Stimulated activated CD8-positive, alpha-beta memory T cell treated with anti-CD3 and anti-CD28 coated beads, Interleukin-7, amount 100 ng/mL, for 4 hours (primary cell): ENCODE measurements at regions not wholly inside any gene's neighbourhood (a gene's known extent, or its start where the extent isn't known, plus 50 kb on each side); places are given as distances from the start of the nearest gene placed in this dataset.
A peak's percentile ranks its signal among the peaks of the same experiment; 100 is the strongest.

Experiments
- DNase-seq, 2 donors: peaks; one replicate each; pipeline ENCODE4 v3.0.0-alpha.2; 2020; ENCODE audit warnings: low read depth in 2 of 2

DNA sequence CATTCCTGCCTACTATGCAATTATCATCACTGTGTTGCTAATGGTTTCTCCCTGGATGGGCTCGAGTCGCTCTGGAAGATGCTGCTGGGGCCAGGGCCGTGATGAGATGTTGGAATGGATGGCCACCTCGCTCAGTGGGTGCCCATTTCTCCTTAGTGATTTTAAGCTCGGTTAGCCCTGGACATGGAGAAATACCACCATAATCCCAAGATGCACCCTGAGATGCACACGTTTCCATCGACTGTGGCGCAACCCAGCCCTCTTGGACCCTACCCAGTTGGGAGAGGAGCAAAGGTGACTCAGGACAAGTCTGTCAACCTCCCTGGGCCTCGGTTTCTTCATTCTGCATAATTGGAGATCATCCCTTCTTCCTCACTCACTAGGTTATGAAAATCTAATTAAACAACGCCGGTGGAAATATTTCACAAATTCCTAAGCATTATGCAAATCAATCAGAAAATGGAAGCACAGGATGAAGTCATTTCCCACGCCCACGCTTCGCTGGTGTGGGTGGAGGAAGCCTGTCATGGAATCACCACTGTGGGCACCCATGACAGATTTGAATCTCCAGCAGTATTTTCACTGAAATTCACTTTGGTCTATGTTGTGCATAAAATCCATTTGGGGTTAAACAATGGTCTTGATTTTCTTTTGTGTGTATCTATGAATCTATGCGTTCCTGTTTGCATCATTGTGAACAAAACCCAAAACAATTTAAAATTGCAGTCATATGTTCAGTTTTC, 195.2 kb downstream of the AXIN2 start:
- peak; percentile 43 to 55 for DNase-seq

DNA sequence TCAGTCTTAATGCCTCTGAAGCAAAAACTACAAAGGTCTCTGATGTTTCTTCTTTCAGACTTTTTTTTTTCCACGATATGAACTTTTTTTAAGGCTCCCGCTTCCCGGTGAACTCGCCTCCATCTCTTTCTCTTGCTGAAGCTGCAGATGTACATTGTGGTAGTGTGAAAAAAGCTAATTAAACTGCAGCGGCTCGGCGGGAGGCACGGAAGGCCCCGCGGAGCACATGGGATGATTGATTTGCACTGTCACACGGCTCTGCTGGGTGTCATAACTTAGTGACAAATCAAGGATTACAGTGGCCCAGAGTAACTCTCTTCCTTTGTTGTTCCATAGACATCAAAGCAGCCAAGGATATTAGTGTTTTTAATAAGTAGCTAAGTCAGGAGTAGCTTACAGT, 196.3 kb downstream of the AXIN2 start:
- no peak for DNase-seq

DNA sequence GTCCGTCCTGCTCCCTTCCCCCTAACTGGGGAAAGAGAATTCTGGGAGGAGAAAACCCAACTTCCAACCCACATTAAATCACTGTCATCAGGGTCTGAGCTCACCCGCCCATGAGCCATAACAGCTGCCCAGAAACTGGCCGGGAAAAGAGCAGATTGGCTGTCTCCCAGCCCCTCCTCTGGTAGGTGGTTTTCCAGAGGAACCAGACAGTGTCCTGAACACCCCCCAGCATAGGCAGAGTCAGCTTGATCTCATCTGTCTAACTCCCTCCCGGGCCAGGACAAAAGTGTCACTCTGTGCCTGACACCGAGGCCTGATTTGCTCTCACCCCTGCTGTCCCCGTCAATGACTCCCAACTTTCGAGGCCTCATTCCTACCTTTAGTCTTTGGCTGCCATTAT, 197.0 kb downstream of the AXIN2 start:
- DNase-seq = no peak

DNA sequence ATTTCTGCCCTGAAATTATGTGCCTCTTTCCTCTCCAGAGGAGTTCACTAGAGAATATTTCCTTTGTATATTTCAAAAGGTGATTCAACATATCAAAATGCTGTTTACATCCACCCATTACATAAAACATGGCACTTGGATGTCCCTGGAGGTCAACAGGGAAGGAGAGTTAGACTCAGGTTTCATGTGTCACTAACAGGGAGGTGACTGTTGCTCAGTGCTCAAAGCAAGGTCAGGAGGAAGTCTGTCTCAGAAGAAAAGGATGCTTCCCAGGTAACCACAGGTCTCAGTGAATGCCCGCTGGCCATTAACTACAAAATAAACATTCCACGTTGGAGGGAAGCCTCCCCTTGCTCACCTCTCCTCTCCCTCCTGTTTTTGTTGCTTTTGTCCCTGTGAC, 198.6 kb downstream of the AXIN2 start:
- no peak for DNase-seq

DNA sequence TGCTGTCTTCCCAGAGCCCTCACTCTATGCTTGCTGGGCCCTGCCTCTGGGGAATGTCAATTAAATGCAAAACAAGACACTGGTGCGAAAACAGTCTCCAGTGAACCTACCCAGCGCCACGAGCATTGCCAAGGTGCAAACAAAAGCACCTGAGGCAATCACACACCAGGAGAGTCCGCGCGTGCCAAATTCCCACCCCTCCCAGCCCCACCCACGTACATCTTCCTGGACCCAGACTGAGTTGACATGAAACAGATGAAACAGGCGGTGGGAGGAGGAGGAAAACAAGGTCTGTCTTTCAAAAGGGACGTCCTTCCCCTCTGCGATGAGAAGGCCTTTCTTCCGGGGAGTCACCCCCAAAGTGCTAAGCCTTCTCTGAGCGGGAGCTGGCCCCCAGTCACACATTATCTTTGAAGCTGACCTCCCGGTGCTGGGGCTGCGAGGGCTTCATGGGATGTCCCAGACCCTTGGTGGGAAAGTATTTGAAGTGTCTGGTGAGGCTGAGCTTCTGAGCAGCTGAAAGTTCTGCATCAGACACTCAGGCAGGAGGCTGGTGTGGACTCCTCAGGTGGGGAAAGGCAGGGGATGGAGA, 200.4 kb downstream of the AXIN2 start:
- DNase-seq = no peak

DNA sequence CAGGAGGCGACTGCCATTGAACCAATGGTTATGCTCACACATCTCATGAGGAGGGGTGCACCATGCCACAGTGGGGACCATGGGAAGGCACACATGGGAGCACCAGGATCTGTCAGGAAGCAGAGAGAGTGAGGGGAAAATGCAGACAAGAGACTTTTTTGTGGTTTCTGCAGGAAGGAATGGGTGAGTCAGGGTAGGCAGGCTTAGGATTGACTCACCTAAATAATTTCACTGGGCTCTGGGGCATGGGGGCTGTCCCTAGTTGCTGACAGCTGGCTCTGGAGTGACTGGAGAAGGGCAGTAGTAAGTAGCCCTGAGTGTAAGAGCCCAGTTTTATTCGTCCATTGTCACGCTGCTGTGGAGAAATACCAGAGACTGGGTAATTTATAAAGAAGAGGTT, 202.4 kb downstream of the AXIN2 start:
- DNase-seq = no peak

DNA sequence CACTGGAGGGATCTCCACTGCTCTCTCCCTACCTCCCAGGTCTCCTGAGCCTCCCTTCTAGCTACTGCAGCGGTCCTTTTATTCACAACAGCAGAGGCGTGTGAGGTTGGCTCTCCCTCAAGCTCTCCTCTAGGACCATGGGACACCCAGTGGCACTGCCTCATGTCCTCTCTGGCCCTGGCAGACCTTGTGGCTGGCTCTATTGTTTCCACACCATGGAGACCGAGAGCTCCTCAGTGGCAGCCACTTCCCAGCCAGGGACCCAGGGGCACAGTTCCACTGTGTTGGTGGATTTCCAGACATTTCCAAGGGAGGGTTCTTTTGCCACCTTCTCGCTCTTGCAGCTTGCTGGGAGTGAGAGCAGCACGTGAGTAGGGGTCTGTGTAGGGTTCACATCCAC, 204.9 kb downstream of the AXIN2 start:
- DNase-seq = no peak

DNA sequence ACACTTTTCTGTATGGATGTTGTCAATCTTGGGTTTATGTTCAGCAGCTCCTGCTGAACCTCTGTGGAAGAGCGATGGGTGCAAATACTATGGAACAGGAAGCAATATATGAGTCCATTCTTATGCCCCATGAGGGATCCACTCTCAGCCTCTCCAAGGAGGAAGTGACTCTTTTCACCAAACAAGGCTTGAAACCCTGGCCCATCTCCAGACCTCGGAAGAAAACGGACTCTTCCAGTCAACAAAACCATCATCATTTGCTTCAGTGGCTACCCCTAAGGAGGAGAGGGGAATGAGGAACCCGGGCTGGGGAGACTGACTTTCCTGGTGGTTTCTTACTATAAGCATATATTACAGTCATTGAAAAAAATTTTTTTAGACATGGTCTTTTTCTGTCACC, 206.2 kb downstream of the AXIN2 start:
- no peak for DNase-seq

DNA sequence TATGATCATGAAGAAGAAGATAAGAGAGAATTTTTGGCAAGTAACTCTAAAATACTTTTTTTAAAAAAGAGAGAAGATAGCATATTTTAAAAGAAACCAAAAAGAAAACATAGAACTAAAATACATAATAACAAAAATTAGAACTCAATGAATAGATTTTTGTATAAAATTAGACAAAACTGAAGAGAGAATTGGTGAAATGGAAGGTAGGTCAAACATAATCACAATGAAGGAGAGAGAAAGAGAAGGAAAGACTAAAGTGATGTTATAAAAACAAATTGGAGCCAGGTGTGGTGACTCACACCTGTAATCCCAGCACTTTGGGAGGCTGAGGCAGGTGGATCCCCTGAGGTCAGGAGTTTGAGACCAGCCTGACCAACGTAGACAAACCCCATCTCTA, 211.5 kb downstream of the AXIN2 start:
- no peak for DNase-seq

DNA sequence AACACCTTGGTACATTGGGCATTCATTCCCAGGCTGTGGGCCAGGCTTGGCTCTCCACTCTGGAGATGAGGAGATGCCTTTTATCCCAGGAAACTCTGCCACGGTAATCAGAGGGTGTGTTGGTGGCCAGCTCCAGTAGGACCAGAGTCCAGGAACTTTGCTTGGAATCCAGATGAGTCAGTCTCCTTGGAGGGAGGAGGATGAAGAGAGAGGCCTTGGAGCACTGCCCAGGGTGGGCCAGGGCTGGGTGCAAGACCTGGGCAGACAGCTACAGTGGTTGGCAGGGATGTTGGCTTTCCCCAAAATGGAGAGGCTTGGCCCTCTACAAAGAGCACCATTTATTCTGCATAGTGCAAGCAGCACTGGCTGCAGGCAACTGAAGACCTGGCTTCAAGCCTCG, 209.0 kb downstream of the RGS9 start:
- no peak for DNase-seq

DNA sequence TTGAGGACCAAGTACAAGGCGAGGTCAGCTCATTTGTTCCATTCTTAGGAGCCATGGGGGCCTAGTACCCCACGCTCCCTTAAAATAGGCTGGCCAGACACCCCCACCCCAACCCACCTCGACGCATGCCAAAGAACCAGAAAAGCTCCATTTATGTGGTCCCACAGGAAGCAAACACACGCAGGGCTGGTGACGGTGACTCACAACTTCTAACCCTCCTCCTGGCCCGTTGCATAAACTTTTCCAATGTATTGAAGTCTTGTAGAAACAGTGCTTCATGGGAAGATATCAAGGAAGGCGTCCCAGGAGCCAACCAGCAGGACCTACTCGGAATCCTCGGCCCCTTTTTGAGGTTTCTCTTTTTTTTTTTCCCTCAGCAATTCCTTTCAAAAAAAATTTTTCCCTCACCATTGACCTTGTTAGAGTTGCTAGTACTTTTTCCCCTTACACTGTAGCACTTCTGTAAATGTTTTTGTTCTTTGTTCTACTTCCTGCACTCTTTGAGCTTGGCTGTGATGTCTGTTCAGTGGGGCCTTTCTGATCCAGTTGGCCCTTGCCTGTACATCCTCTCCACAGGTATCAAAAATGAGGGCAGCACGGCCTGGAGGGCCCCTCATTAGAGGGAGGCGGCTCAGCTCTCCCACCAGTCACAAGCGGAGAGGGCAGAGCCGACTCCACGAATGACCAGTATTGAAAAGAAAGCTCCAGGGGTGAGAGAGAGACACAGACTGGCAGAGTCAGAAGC, 208.3 kb downstream of the RGS9 start:
- peak; percentile 33 to 36 for DNase-seq

DNA sequence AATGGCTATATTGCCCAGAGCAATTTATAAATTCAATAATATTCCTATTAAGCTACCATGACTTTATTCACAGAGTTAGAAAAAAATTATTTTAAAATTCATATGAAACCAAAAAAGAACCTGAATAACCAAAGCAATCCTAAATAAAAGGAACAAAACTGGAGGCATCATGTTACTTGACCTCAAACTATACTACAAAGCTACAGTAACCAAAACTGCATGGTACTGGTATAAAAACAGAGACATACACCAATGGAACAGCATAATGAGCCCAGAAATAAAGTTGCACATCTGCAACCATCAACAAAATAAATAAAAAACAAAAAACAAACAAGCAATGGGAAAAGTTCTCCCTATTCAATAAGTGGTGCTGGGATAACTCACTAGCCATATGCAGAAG, 203.2 kb downstream of the RGS9 start:
- DNase-seq = no peak

DNA sequence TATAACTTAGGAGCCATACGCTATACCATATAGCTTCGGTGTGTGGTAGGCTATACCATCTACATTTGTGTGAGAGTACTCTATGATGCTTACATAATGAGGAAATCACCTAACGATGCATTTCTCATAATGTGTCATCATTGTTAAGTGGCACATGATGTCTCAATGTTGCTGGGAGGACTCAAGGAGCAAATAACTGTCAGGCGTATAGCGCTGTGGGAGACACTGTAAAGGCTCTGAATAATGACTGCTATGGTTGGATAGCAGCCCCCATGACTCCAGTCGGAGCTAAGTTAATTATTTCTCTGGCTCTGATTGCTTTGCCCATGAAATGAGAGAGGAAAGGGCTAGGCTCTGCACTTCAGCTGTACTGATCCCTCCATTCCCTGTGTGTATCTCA, 197.2 kb downstream of the RGS9 start:
- DNase-seq = no peak

DNA sequence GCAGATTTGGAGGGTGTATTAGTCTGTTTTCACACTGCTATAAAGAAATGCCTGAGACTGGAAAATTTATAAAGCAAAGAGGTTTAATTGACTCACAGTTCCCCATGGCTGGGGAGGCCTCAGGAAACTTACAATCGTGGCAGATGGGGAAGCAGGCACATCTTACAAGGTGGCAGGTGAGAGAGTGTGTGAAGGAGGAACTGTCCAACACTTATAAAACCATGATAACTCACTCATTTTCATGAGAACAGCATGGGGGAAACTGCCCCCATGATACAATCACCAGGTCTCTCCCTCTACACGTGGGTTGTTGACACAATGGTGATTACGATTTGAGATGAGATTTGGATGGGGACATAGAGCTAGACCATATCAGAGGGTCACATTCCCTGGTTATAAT, 195.6 kb downstream of the RGS9 start:
- no peak for DNase-seq

DNA sequence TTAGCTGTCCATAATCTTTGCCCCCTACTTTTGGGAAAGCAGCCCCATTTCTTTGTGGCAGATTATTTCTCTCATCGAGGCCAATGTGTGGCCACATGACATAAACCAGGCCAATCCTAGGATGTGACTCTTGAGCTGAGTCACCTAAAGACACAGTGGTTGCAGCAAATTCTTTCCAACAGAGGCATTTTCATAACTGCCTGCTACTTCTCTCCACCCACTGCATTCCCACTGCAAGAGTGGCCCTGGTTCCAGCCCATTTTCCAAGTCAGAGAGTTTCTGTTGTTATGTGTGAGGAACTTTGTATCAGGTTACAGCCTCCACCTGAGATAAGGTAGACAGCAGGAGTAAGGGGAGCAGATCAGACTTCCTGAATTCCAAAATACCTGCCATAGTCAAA, 195.2 kb downstream of the RGS9 start:
- DNase-seq = no peak

DNA sequence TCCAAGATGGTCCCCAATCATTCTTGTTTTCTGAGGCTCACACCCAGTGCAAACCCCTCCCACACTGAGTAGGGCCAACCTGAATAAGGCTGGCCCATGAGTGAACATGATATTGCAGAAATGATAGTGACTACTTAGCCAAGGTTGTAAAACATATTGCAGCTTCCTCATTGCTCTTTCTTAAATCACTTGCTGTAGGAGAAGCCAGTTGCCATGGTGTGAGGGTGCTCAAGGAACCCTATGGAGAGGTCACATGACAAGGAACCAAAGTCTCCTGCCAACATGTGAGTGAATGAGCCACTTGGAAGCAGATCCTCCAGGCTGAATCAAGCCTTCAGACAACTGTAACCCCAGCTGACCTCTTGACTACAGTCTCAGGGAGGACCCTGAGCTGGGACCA, 191.4 kb downstream of the RGS9 start:
- no peak for DNase-seq

DNA sequence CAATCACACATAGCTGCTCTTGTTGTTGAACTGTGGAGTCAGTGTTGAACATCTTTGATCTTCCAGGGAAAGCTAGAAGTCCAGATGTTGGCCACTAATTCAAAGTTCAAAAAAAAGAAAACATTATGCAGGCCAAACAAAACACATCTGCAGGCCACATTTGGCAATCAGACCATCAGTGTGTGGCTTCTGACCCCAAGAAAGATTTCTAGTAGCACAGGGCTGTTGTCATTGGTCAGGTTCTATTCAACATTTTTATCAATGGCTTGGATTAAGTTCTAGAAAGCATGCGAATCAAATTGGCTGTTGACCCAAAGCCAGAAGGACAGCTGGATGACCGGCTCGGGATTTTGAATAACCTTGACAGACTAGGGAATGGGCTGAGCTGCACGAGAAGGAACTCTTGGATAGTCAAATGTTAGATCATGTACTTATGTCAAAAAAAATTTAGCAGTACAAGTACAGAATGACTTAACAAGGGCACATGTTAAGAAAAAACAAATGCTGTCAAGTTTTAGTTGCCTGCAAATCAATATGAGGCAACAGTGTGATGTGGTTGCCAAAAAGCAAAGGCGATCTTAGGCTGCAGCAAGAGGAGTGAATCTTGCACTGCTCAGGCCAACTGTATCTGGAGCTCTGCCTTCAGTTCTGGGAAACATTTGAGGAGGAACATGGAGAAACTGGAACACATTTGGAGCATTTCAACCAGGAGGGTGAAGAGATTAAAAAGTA, 187.6 kb downstream of the RGS9 start:
- DNase-seq = no peak

DNA sequence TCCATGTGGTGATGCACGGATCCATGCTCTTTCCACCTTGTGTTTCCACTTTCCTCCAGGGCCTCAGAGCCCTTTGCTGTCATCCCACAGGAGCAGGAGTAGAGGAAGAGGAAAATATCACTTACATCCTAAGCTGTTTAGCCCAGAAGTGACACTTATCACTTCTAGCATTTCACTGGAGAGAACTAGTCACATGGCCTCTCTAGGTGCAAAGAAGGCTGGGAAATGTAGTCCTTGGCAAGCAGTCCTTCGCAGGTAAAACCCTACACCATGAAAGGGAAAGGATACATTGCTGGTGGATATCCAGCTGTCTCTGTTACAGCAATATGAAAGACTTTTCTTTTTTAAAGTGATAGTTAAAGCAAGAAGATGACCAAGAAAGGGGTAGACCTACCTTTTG, 185.9 kb downstream of the RGS9 start:
- DNase-seq = no peak

DNA sequence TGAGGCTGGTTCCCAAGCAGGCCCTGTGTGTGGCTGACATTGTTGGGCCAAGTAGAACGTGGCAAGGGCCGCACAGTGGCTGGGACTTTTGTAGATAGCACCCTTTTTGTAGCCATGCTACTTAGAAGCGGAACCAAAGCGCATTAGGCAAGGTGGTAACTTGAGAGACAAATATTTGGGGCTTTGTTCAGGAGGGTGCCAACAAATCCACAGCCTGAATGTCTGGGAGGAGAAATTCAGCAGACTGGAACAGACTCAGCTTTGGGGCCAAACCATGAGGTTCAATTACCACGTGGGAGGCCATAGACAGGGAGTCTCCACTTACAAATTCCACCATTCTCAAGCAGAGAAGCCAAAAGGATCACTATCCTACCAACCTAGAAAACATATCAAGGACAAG, 183.7 kb downstream of the RGS9 start:
- DNase-seq = no peak

DNA sequence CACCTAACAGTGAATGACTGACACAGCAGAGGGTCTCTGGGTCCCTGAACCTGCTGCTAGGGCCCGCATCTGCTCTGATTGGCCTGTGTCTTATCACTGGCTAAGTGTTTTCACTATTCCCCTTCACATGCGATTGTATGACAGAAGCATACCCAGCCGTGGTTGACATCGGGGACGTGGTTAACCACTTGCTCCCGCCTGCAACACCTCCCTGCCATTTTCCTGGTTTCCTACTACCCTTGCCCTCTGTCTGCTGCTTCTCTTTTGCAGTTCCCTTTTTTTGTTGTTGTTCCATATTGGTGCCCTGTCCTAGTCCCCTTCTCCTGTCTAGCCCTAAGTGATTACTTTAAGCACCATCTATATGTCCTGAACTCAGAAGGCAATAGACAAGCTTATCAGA, 177.0 kb downstream of the RGS9 start:
- DNase-seq = no peak

DNA sequence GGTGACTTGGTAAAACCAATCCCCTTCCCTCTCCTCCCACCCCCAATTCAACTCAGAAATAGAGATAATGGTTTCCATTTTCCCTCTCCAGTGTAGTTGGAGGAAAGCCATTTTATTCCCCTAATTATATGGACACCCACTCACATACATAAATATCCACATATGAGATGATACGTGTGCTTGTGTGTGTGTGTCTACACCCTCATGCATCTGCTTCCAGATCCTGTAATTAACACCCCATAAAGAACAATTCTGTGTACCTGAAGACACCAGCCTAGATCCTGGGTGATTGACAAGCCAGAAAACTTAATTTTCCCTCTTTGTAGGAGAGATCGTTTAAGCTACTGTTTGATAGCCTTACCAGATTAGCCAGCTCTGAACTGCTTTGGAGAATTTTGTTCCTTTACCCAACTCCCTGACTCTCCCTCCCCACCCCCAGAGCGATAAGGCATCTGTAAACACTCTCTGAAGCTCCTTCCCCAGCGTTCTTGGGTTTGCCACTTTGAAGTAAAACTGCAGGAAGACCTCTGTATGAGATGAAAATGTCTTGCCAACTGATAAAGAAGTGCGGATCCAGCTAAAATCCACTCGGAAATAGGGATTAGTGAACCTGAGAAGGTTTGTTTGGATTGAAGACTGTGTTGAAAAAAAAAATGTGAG, 175.7 kb downstream of the RGS9 start:
- DNase-seq = no peak

DNA sequence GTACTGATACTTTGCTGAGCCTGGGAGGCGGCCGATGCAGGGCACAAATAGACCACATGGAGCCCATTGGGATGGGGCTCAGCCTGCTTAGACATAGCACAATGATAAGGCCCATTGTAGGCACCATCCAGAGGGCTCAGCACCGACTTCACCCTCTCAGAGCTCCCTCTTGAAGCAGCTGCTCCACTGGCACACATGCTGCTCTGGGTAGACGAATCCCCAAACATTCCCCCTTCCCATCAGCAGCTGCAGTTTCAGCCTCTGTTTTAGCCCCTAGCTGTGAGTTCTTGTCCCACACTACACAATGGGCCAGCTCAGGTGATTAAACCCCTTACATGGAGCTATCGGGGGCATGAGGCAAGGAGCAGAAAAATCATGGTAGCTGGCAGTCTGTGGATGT, 174.1 kb downstream of the RGS9 start:
- DNase-seq = no peak
